GM23338 (cell line): ENCODE measurements at regions not wholly inside any gene's neighbourhood (a gene's known extent, or its start where the extent isn't known, plus 50 kb on each side); places are given as distances from the start of the nearest gene placed in this dataset.

Source experiments
- ATAC-seq: fragments of 200-7000 bp; cut with Tn5 transposase; 3 replicates; pipeline ENCODE4 v1.9.1; 2020
- DNase-seq: peaks from one replicate; pipeline ENCODE4 v3.0.0-alpha.2; 2015; ENCODE audit warnings: low spot score
- H2AFZ ChIP-seq: fragments of 200-600 bp; sonication (generic); 2 replicates; pipeline ENCODE4 v1.8.0; 2016; ENCODE audit warnings: antibody characterized with exemption, mild to moderate bottlenecking, moderate library complexity
- H3F3A ChIP-seq: fragments of 200-600 bp; sonication (generic); replicated peaks from 2 replicates; pipeline ENCODE4 v1.8.0; 2017; ENCODE audit warnings: antibody characterized with exemption, mixed run types, low read depth
- H3K27ac ChIP-seq: fragments of 200-600 bp; sonication (generic); 2 replicates; pipeline ENCODE4 v1.6.1; 2016; ENCODE audit warnings: low read depth
- H3K27me3 ChIP-seq: fragments of 200-600 bp; sonication (generic); 2 replicates; pipeline ENCODE4 v1.8.0; 2016; ENCODE audit warnings: mild to moderate bottlenecking, mixed run types, moderate library complexity; ENCODE audit not compliant: insufficient read depth
- H3K36me3 ChIP-seq: fragments of 200-600 bp; sonication (generic); 2 replicates; pipeline ENCODE4 v1.8.0; 2016; ENCODE audit warnings: mild to moderate bottlenecking; ENCODE audit not compliant: insufficient read depth
- H3K4me1 ChIP-seq: fragments of 200-600 bp; sonication (generic); 2 replicates; pipeline ENCODE4 v1.8.0; 2016; ENCODE audit warnings: mild to moderate bottlenecking, moderate library complexity; ENCODE audit not compliant: insufficient read depth
- H3K4me2 ChIP-seq: fragments of 200-600 bp; sonication (generic); 2 replicates; pipeline ENCODE4 v1.7.1; 2017; ENCODE audit warnings: mixed run types
- H3K4me3 ChIP-seq: fragments of 200-600 bp; sonication (generic); 2 replicates; pipeline ENCODE4 v1.6.1; 2016; ENCODE audit warnings: mixed run types
- H3K79me2 ChIP-seq: fragments of 200-600 bp; sonication (generic); replicated peaks from 2 replicates; pipeline ENCODE4 v1.8.0; 2017; ENCODE audit warnings: mild to moderate bottlenecking; ENCODE audit not compliant: insufficient read depth
- H3K9me2 ChIP-seq: fragments of 200-600 bp; sonication (generic); 2 replicates; pipeline ENCODE4 v1.8.0; 2017; ENCODE audit not compliant: insufficient read depth
- H4K20me1 ChIP-seq: fragments of 200-600 bp; sonication (generic); replicated peaks from 2 replicates; pipeline ENCODE4 v1.8.0; 2017; ENCODE audit warnings: mild to moderate bottlenecking; ENCODE audit not compliant: insufficient read depth
- H3K27ac Mint-ChIP-seq: 2 replicates; pipeline ENCODE4 v1.8.0; 2020; ENCODE audit warnings: inconsistent platforms, mild to moderate bottlenecking, moderate library complexity, mixed read lengths
- H3K27me3 Mint-ChIP-seq: 3 replicates; pipeline ENCODE4 v1.8.0; 2022; ENCODE audit warnings: low read depth, mild to moderate bottlenecking, moderate library complexity, mixed read lengths, inconsistent platforms; ENCODE audit not compliant: insufficient read depth, poor library complexity
- H3K36me3 Mint-ChIP-seq: 3 replicates; pipeline ENCODE4 v1.8.0; 2021; ENCODE audit warnings: low read depth, mild to moderate bottlenecking, inconsistent platforms, moderate library complexity, mixed read lengths
- H3K4me1 Mint-ChIP-seq: 3 replicates; pipeline ENCODE4 v1.8.0; 2020; ENCODE audit warnings: mild to moderate bottlenecking, inconsistent platforms, mixed read lengths
- H3K4me3 Mint-ChIP-seq: 3 replicates; pipeline ENCODE4 v1.8.0; 2021; ENCODE audit warnings: moderate library complexity, mild to moderate bottlenecking, inconsistent platforms, mixed read lengths
- H3K9me3 Mint-ChIP-seq: 3 replicates; pipeline ENCODE4 v1.8.0; 2020; ENCODE audit warnings: moderate library complexity, mild to moderate bottlenecking, inconsistent platforms, mixed read lengths
- CREB1 ChIP-seq: fragments of 250-450 bp; sonication (Bioruptor Pico); IDR thresholded peaks from 2 replicates; pipeline ENCODE4 v1.5.0; 2020; ENCODE audit warnings: low read depth, mild to moderate bottlenecking, moderate library complexity
- ETS1 ChIP-seq: IDR thresholded peaks from 2 replicates; pipeline ENCODE4 v1.6.1; 2016; ENCODE audit warnings: antibody characterized with exemption
- EZH2 ChIP-seq: fragments of 200-600 bp; sonication (generic); IDR thresholded peaks from one replicate; pipeline ENCODE4 v1.8.0; 2017; ENCODE audit warnings: antibody characterized with exemption, mild to moderate bottlenecking, low read depth; ENCODE audit not compliant: unreplicated experiment
- EZH2phosphoT487 ChIP-seq: fragments of 200-600 bp; sonication (generic); IDR thresholded peaks from one replicate; pipeline ENCODE4 v1.8.1; 2018; ENCODE audit warnings: antibody characterized with exemption; ENCODE audit not compliant: unreplicated experiment
- JUNB ChIP-seq: IDR thresholded peaks from one replicate; pipeline ENCODE4 v1.6.1; 2016; ENCODE audit warnings: antibody characterized with exemption; ENCODE audit not compliant: unreplicated experiment
- NANOG ChIP-seq: IDR thresholded peaks from 2 replicates; pipeline ENCODE4 v1.6.1; 2016; ENCODE audit warnings: antibody characterized with exemption, borderline replicate concordance
- POLR2AphosphoS5 ChIP-seq: IDR thresholded peaks from 2 replicates; pipeline ENCODE4 v1.6.1; 2016; ENCODE audit warnings: antibody characterized with exemption, low read depth
- REST ChIP-seq: IDR thresholded peaks from one replicate; pipeline ENCODE4 v1.6.1; 2018; ENCODE audit warnings: antibody characterized with exemption; ENCODE audit not compliant: unreplicated experiment
- STAT1 ChIP-seq: IDR thresholded peaks from one replicate; pipeline ENCODE4 v1.6.1; 2016; ENCODE audit warnings: antibody characterized with exemption; ENCODE audit not compliant: unreplicated experiment
- ZNF114 ChIP-seq: fragments of 250-450 bp; sonication (Bioruptor Pico); IDR thresholded peaks from 2 replicates; pipeline ENCODE4 v1.5.0; 2020; ENCODE audit warnings: mild to moderate bottlenecking, moderate library complexity
- ZNF331 ChIP-seq: fragments of 250-450 bp; sonication (Bioruptor Pico); IDR thresholded peaks from 2 replicates; pipeline ENCODE4 v1.5.0; 2020; ENCODE audit warnings: low read depth, mild to moderate bottlenecking, moderate library complexity
- TF ChIP-seq, protein P1 (sequence below): fragments of 250-450 bp; sonication (Bioruptor Pico); IDR thresholded peaks from 2 replicates; pipeline ENCODE4 v1.5.0; 2020; ENCODE audit warnings: mild to moderate bottlenecking, moderate library complexity
- TF ChIP-seq, protein P2 (sequence below), 2 experiments: fragments of 200-600 bp in 1 of 2; sonication (generic) in 1 of 2; conservative IDR thresholded peaks; 2 replicates each; pipeline versions ENCODE4 v1.5.1 to v1.6.1; 2016 to 2017; ENCODE audit warnings: antibody characterized with exemption in 2 of 2, low read depth in 2 of 2, mild to moderate bottlenecking in 2 of 2, moderate library complexity in 1 of 2

DNA sequence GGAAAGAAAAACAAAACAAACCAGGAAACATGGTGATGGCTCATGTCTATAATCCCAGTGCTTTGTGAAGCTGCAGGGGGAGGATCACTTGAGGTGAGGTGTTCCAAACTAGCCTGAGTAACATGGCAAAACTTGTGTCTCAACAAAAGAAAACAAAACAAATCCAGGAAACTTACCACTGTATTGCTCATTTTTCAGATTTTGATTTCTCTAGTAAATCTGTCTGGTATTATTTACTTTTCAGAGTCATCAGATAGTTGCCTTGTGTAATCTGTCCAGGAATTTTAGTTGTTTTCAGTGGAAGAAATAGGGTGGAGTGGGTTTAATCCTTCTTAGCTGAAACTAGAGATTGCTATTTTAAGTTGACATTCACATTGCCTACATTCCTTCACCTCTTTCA lies 91.8 kb upstream of the ALCAM start:
- no peaks in the 10 kb centered on the region for H3K27me3 Mint-ChIP-seq
- no peaks in the 10 kb centered on the region for H3K36me3 Mint-ChIP-seq

More for the DNA sequence above, 91.8 kb upstream of the ALCAM start:
- Histone ChIP-seq H3K4me2 (no peak overlapping the region), H3K27ac (no peak overlapping the region), H3K79me2 (no peaks in the 10 kb centered on the region), H3K27me3 (no peaks in the 10 kb centered on the region), H3K9me2 (no peaks in the 10 kb centered on the region; the same call in 1 of the 2 replicates), H3K4me3 (no peak overlapping the region), H3K4me1 (no peaks in the 10 kb centered on the region), H3F3A (no peaks in the 10 kb centered on the region), H3K36me3 (no peaks in the 10 kb centered on the region), H2AFZ (no peak overlapping the region; the same call in 1 of the 2 replicates), H4K20me1 (no peaks in the 10 kb centered on the region)
- Mint-ChIP-seq H3K9me3 (no peaks in the 10 kb centered on the region), H3K4me3 (no peak overlapping the region), H3K27ac (no peak overlapping the region), H3K4me1 (no peaks in the 10 kb centered on the region)
- ATAC-seq (no peak), DNase-seq (no peak)
- TF ChIP-seq NANOG (no peak), ETS1 (no peak), ZNF114 (no peak), REST (no peak), CREB1 (CRISPR knock-in tag) (no peak), POLR2AphosphoS5 (no peak), JUNB (no peak), ZNF331 (CRISPR knock-in tag) (no peak), EZH2 (no peak), EZH2phosphoT487 (no peak), STAT1 (no peak)
- TF ChIP-seq, protein P1, sequence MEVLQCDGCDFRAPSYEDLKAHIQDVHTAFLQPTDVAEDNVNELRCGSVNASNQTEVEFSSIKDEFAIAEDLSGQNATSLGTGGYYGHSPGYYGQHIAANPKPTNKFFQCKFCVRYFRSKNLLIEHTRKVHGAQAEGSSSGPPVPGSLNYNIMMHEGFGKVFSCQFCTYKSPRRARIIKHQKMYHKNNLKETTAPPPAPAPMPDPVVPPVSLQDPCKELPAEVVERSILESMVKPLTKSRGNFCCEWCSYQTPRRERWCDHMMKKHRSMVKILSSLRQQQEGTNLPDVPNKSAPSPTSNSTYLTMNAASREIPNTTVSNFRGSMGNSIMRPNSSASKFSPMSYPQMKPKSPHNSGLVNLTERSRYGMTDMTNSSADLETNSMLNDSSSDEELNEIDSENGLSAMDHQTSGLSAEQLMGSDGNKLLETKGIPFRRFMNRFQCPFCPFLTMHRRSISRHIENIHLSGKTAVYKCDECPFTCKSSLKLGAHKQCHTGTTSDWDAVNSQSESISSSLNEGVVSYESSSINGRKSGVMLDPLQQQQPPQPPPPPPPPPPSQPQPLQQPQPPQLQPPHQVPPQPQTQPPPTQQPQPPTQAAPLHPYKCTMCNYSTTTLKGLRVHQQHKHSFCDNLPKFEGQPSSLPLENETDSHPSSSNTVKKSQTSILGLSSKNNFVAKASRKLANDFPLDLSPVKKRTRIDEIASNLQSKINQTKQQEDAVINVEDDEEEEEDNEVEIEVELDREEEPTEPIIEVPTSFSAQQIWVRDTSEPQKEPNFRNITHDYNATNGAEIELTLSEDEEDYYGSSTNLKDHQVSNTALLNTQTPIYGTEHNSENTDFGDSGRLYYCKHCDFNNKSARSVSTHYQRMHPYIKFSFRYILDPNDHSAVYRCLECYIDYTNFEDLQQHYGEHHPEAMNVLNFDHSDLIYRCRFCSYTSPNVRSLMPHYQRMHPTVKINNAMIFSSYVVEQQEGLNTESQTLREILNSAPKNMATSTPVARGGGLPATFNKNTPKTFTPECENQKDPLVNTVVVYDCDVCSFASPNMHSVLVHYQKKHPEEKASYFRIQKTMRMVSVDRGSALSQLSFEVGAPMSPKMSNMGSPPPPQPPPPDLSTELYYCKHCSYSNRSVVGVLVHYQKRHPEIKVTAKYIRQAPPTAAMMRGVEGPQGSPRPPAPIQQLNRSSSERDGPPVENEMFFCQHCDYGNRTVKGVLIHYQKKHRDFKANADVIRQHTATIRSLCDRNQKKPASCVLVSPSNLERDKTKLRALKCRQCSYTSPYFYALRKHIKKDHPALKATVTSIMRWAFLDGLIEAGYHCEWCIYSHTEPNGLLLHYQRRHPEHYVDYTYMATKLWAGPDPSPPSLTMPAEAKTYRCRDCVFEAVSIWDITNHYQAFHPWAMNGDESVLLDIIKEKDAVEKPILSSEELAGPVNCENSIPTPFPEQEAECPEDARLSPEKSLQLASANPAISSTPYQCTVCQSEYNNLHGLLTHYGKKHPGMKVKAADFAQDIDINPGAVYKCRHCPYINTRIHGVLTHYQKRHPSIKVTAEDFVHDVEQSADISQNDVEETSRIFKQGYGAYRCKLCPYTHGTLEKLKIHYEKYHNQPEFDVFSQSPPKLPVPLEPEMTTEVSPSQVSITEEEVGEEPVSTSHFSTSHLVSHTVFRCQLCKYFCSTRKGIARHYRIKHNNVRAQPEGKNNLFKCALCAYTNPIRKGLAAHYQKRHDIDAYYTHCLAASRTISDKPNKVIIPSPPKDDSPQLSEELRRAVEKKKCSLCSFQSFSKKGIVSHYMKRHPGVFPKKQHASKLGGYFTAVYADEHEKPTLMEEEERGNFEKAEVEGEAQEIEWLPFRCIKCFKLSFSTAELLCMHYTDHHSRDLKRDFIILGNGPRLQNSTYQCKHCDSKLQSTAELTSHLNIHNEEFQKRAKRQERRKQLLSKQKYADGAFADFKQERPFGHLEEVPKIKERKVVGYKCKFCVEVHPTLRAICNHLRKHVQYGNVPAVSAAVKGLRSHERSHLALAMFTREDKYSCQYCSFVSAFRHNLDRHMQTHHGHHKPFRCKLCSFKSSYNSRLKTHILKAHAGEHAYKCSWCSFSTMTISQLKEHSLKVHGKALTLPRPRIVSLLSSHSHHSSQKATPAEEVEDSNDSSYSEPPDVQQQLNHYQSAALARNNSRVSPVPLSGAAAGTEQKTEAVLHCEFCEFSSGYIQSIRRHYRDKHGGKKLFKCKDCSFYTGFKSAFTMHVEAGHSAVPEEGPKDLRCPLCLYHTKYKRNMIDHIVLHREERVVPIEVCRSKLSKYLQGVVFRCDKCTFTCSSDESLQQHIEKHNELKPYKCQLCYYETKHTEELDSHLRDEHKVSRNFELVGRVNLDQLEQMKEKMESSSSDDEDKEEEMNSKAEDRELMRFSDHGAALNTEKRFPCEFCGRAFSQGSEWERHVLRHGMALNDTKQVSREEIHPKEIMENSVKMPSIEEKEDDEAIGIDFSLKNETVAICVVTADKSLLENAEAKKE (CRISPR knock-in tag) = no peak
- TF ChIP-seq, protein P2, sequence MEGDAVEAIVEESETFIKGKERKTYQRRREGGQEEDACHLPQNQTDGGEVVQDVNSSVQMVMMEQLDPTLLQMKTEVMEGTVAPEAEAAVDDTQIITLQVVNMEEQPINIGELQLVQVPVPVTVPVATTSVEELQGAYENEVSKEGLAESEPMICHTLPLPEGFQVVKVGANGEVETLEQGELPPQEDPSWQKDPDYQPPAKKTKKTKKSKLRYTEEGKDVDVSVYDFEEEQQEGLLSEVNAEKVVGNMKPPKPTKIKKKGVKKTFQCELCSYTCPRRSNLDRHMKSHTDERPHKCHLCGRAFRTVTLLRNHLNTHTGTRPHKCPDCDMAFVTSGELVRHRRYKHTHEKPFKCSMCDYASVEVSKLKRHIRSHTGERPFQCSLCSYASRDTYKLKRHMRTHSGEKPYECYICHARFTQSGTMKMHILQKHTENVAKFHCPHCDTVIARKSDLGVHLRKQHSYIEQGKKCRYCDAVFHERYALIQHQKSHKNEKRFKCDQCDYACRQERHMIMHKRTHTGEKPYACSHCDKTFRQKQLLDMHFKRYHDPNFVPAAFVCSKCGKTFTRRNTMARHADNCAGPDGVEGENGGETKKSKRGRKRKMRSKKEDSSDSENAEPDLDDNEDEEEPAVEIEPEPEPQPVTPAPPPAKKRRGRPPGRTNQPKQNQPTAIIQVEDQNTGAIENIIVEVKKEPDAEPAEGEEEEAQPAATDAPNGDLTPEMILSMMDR (conservative IDR thresholded peaks at IDR 0.05; ENCODE audit: low read depth in 2 of 2) = no peak
